ENCODE measurements at regions not wholly inside any gene's neighbourhood (a gene's known extent, or its start where the extent isn't known, plus 50 kb on each side); places are given as distances from the start of the nearest gene placed in this dataset.
"Not testable (repeated sequence)": the region's sequence is repeated elsewhere in the genome, so short reads cannot be mapped to it uniquely, and the experiment has no call there.

DNA sequence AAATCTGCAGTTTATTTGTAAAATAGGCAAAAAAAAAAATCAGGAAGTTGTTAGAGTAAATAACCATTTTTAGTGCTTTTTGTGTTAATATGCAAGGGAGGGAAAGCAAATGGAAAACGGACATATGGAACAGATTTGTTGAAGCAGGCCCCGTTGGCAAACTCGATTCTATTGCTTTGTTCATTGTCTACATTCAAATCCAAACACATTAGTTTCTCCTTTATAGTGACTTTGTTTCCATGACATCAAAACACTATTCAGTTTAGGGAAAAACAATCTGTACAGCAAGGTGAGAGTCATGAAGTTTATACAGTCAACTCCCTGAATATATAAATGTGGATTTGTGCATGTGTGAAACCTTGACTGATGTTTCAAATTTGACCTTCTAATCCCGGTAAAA, 142.2 kb downstream of the FAM47A start:
- DNase-seq, result no peak

DNA sequence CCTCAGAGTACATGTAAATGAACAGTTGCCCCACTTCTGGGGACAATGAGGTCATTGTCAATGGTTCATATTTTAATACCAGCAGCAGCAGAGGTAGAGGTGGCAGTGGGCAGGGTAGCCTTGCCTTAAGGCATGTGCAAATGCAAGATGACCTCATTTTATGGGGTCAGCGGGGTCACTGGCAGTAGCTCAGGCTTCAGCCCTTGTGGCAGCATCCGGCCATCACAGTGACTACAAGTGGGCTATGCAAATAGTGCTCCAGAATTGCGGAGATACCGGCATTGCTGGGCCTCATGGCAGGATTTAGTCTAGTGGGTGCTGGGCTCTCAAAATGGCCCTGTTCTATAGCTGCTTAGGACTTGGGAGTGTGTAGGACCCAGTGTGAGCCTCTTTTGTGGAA, 144.7 kb downstream of the FAM47A start:
- DNase-seq, result no peak

- DNase-seq, result no peak
Measured at GRCh38 chrX:33974676-33975075, 157.4 kb downstream of the FAM47A start.

DNA sequence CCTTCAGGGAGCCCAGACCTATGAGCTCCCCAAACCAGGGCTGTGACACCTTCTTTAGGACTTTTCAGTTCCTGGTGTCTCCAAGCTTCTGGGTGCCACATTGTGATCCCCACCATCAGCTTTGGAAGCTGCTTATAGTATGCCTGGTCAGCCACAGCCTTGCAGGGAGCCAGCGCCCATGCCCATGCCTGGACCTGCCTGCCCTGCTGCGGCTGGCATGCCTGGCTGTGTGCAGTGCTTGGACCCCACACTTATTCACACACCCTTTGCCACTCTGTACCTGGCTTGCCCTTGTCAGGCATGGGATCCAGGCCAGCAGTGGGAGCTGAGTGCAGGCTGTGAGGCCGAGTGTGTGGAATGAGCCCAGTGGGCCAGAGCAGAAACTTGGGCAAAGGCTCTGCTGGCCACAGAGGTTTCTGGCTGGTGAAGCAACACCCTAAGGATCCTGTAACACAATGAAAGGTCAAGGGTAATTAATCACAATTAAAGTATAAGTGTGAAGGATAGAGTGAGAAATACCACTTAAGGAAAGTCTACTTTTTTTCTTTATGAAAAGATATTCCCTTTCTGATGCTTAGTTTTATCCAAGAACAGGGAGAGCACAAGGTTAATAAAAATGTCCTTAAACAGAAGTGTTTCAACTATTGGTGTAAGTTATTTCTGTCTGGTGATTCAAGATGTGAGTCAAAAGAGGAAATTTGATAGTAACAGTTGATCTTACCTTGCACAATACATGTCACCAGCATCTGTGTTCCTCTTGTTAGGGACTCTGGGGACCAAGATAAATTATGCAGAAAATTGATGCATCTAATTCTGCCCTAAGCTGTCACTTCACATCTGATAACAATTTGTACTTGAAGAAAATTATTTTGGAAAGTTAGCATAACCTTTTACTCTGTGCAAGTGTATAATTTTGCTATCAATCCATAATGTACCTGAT, 161.8 kb downstream of the FAM47A start:
- no peak for DNase-seq

GRCh38 chrX:33969105-33969504, 163.0 kb downstream of the FAM47A start:
- DNase-seq, result no peak

DNA sequence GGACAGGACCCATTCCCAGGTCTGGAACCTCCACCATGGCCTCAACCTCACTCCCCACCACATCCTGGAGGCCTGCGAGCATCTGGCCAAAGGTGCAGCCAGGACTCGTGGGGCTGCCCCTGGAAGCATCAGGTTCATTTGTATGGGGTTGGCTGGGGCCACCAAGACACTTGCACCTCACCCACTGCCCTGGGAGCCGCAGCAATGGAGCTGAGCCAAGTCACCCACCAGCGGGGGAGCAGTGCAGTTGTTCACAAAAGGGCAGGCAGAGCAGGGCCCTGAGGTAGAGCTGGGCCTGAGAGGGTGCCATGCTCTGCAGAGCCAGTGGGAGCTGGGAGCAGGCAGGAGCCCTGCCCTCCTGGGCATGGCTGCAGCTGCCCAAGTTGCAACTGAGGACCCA, 163.5 kb downstream of the FAM47A start:
- no peak for DNase-seq

GRCh38 chrX:33949300-33949699, 182.8 kb downstream of the FAM47A start:
- no peak for DNase-seq

- DNase-seq, result not testable (repeated sequence)
Measured at GRCh38 chrX:33926249-33926648, 205.9 kb downstream of the FAM47A start.

DNA sequence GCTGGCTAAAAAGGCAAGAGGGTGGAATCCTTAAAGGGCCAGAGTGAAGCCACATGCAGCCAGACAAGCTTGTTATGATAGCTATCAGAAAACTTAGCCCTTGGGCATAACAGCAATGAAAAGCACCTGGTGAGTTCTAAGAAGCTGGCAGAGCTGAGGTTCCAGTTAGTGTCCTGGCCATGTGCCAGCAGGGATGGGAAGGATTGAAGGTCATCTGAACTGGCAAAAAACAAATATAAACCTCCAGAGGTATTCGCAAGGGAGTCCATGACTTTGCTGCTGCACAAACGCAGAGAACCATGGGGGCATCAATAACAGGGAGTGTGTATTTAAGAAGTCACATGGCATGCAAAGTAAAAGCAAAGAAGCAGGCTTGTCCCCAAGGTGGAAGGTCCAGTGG, 208.9 kb downstream of the FAM47A start:
- DNase-seq, result no peak

GRCh38 chrX:33909836-33910235, 222.3 kb downstream of the FAM47A start:
- DNase-seq, result no peak

DNA sequence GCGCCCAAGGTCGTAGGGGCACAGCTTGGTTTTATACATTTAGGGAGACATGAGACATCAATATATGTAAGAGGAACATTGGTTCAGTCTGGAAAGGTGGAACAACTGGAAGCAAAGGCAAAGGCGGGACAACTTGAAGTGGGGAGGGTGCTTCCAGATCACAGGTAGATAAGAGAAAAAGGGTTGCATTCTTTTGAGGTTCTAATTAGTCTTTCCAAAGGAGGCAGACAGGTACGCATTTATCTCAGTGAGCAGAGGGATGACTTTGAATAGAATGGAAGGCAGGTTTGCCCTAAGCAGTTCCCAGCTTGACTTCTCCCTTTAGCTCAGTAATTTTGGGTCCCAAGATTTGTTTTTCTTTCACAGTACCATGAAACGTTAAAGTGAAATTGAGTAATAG, 223.2 kb downstream of the FAM47A start:
- no peak for DNase-seq

DNA sequence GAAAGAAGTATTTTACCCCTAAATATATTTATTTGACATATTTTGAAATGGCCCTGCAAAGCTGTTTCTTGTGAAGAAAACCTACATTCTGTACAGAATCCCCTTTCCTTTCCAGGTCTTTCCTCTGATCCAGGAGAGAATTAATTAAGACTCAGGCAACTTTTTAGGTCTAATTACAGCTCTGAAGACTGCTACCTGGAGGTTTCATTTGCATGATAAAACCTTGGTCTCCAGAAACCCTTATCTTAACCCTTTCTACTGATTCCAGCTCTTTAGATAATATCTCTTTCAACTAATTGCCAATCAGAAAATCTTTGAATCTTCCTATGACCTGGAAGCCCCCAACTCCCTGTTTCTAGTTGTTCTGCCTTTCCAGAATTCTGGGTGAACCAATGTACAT, 224.0 kb downstream of the FAM47A start:
- DNase-seq, result no peak

DNA sequence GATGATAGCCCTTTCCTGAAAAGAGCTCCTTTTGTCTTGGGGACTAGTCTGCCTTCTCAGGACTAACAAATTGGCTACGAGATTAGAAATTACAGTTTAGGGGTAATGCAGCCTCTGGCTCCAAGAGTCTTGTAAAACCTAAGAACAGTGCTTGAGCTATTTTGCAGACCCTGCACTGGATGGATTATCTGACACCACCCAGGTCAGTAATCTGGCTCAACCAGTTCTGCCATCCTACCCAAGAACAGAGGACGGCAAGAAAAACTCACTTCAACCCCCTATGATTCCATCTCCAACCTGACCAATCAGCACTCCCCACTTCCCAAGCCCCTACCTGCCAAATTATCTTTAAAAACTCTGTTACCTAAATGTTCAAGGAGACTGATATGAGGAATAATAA, 225.1 kb downstream of the FAM47A start:
- DNase-seq, result no peak

DNA sequence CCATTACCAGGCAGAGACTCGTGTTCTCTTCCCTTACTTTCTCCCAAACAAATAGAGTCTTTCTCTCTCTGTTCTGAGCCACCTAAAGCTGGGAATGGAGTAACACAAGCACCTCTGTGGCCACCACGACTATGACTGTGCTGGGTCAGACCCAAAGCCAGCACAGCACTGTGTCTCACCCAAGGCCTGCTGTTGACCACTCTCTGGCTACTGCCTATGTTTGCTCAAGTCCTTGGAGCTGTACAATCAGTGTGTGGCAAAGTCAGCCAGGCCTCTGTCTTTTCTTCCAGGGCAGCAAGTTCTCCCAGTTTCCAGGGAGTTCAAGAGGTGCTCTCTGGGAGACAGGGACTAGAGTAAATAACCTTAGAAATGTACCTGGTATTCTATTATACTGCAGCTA, 239.4 kb downstream of the FAM47A start:
- DNase-seq, result no peak

DNA sequence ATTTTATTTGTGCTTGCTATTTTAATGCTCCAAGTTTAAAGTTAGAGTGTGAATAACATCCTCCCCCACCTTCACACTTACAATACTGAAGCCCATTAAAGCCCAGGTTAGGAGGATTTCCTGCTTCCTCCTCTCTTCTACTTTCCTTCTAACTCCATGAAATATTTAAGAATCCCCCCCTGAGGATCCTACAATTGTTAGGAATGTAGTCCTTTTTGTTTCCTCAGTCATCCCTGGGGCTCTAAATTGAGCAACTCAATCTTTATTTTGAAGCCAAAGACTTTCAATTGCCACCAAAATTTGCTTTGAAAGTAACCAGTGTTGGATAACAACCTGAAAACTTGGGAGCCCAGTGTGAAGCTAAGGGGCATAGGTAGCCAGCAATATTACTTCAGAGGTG, 276.9 kb downstream of the FAM47A start:
- DNase-seq, result no peak

- not testable (repeated sequence) for DNase-seq
Measured at GRCh38 chrX:33852146-33852545, 280.0 kb downstream of the FAM47A start.

DNA sequence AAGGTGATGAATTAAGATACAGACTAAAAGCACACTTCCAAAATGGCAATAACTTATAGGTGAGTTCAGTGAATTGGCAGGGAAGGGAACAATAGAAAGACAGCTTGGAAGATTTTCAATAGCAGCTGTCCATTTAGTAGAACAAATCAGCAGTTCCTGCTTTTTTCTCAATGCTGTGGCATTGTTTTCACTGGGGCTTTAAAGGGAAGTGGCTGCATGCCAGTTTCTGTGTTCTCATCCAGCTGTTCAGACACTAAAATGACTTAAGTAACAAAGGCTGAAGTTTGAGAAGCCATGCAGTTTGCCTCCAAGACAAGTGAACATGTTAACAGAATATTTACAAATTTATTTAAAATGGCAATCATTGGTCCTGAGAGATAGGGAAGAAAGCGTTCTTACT, 291.9 kb downstream of the FAM47A start:
- DNase-seq, result no peak

- no peak for DNase-seq
Measured at GRCh38 chrX:33831211-33831610, 300.9 kb downstream of the FAM47A start.

DNA sequence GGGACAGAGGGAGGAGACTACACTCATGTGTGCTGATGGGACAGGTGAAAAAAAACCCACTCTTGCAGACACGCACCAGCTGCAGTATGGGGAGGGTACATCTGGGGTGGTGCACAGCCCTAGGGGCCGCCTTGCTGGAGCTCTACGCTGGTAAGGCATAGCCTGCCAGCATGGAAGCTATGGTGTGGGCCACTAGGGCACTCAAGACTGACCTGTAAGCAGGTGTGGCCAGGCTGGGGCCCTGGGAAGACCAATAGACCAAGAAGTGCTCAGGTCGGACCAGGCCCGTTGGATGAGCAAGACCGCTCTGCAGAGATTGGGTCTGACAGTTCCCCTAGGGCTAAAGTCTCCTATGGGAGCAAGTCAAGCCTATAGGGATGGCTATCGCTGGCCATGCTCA, 314.8 kb downstream of the FAM47A start:
- no peak for DNase-seq

DNA sequence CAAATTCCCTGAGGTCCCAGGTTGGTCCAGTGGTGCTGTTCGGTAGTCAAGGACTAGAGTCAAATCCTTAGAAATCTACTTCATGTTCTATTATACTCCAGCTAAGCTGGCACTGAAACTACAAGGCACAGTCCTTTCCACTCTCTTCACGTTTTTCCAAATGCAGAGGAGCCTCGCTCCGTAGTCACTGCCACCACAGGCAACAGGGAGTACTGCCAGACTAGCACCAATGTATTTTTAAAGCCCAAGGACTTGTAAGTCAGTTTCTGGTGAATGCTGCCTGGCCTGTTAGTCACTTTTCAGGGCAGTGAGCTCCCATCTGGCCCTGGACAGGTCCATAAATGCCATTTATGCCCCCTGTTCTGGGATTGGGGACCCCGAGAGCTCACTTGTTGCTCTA, 323.5 kb downstream of the FAM47A start:
- DNase-seq, result no peak

- DNase-seq, result no peak
Measured at GRCh38 chrX:33784548-33784947, 347.6 kb downstream of the FAM47A start.

DNA sequence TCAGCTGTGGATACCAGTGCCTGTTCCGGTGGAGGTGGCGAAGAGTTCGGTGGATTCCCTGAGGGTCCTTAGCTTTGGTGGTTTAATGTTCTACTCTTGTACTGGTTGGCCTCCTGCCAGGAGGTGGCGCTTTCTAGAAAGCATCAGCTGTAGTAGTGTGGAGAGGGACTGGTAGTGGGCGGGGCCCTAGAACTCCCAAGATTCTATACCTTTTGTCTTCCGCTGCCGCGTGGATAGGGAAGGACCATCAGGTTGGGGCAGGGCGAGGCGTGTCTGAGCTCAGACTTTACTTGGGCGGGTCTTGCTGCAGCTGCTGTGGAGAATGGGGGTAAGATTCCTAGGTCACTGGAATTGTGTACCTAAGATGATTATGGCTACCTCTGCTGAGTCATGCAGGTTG, 390.3 kb downstream of the FAM47A start:
- no peak for DNase-seq

DNA sequence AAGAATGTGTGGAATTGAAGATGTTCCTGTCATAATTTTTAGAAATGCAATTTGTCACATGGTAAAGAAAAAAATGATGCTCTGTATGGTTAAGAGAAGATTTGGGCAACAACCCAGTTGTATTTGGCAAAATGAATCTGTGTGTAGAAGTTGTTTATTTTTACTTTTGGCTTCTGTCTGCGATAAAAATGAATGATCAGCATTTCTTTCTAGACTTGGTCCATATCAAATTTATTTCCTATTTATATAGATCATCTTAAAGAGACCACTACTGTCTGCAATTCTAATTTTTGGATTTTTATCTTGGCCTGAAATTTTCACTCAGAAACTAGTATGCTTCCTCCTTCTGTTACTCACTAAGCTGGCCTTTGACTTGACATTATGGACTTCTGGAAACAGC, 396.9 kb downstream of the FAM47A start:
- no peak for DNase-seq

- no peak for DNase-seq
Measured at GRCh38 chrX:33726281-33727160, 405.6 kb downstream of the FAM47A start.

Data from NCI-H524 treated with DMSO at 0.1 percent for 48 hours (cell line).